IMR-90 (cell line): ENCODE measurements at regions not wholly inside any gene's neighbourhood (a gene's known extent, or its start where the extent isn't known, plus 50 kb on each side); places are given as distances from the start of the nearest gene placed in this dataset.

Source experiments
- ATAC-seq: fragments of 200-7000 bp; cut with Tn5 transposase; 2 replicates; pipeline ENCODE4 v1.9.1; 2020; ENCODE audit warnings: low read depth, mild to moderate bottlenecking, moderate library complexity
- BruUV-seq: library from RNA; stranded (reverse); fragments of 400-500 nt; replicated peaks from 2 replicates; lab custom pipeline; 2021; lab: Mats Ljungman, UMichigan
- CTCF ChIA-PET: fragments of 300-600 bp; formaldehyde crosslinking; extraction: SDS; loops from one replicate; lab custom pipeline; 2021; ENCODE audit warnings: antibody characterized with exemption; lab: Yijun Ruan, JAX
- POLR2A ChIA-PET: fragments of 300-600 bp; sonication (Branson Sonifier 250); formaldehyde crosslinking; loops from one replicate; lab custom pipeline; 2022; ENCODE audit warnings: antibody characterized with exemption; ENCODE audit not compliant: unreplicated experiment; lab: Charles Lee
- DNase-seq: peaks from one replicate; pipeline ENCODE4 v3.0.0; 2013
- H2AFZ ChIP-seq: replicated peaks from 2 replicates; pipeline ENCODE3; 2013; ENCODE audit warnings: low read length, mild to moderate bottlenecking; ENCODE audit not compliant: poor library complexity
- H2AK5ac ChIP-seq: 2 replicates; pipeline ENCODE4 v1.6.1; 2013; ENCODE audit warnings: low read depth, low read length, inconsistent platforms
- H2AK9ac ChIP-seq: replicated peaks from 2 replicates; pipeline ENCODE3; 2013; ENCODE audit warnings: mild to moderate bottlenecking, low read depth, low read length, moderate library complexity; ENCODE audit not compliant: poor library complexity
- H2BK120ac ChIP-seq: 2 replicates; pipeline ENCODE4 v1.6.1; 2013; ENCODE audit warnings: low read depth, low read length, inconsistent platforms
- H2BK15ac ChIP-seq: 3 replicates; pipeline ENCODE4 v1.6.1; 2013; ENCODE audit warnings: low read depth, low read length, inconsistent platforms
- H2BK20ac ChIP-seq: 2 replicates; pipeline ENCODE4 v1.6.1; 2013; ENCODE audit warnings: low read depth, mild to moderate bottlenecking, inconsistent platforms, low read length, moderate library complexity
- H2BK5ac ChIP-seq: 2 replicates; pipeline ENCODE4 v1.6.1; 2013; ENCODE audit warnings: mild to moderate bottlenecking, low read depth, low read length, inconsistent platforms; ENCODE audit not compliant: poor library complexity, severe bottlenecking
- H3K14ac ChIP-seq: replicated peaks from 2 replicates; pipeline ENCODE4 v1.6.1; 2013; ENCODE audit warnings: low read depth, low read length, inconsistent platforms
- H3K18ac ChIP-seq: 2 replicates; pipeline ENCODE4 v1.6.1; 2013; ENCODE audit warnings: low read depth, low read length, control low read depth
- H3K23ac ChIP-seq: 2 replicates; pipeline ENCODE4 v1.6.1; 2013; ENCODE audit warnings: low read depth, low read length, inconsistent platforms
- H3K27ac ChIP-seq: 2 replicates; pipeline ENCODE4 v1.5.1; 2013; ENCODE audit warnings: mild to moderate bottlenecking, control low read depth, low read length; ENCODE audit not compliant: insufficient read depth
- H3K27me3 ChIP-seq: 2 replicates; pipeline ENCODE4 v1.6.1; 2013; ENCODE audit warnings: low read length; ENCODE audit not compliant: control insufficient read depth, insufficient read depth
- H3K36me3 ChIP-seq: 2 replicates; pipeline ENCODE4 v1.6.1; 2013; ENCODE audit warnings: low read length, mixed read lengths; ENCODE audit not compliant: control insufficient read depth, insufficient read depth
- H3K4ac ChIP-seq: 2 replicates; pipeline ENCODE4 v1.6.1; 2013; ENCODE audit warnings: low read depth, low read length, inconsistent platforms
- H3K4me1 ChIP-seq: 2 replicates; pipeline ENCODE4 v1.6.1; 2013; ENCODE audit warnings: low read length, mixed read lengths; ENCODE audit not compliant: control insufficient read depth, insufficient read depth
- H3K4me2 ChIP-seq: 2 replicates; pipeline ENCODE4 v1.6.1; 2013; ENCODE audit warnings: low read depth, mild to moderate bottlenecking, control low read depth, low read length, moderate library complexity
- H3K4me3 ChIP-seq: 2 replicates; pipeline ENCODE4 v1.5.1; 2013; ENCODE audit warnings: low read depth, mild to moderate bottlenecking, control low read depth, low read length, moderate library complexity; ENCODE audit not compliant: insufficient read depth
- H3K56ac ChIP-seq: 2 replicates; pipeline ENCODE4 v1.6.1; 2013; ENCODE audit warnings: low read length, inconsistent platforms; ENCODE audit not compliant: insufficient read depth; ENCODE audit errors: extremely low read depth
- H3K79me1 ChIP-seq, 2 experiments: 2 replicates each; pipeline ENCODE4 v1.6.1; 2013; ENCODE audit warnings: low read length in 2 of 2, inconsistent platforms in 1 of 2, low read depth in 1 of 2
- H3K9ac ChIP-seq: 2 replicates; pipeline ENCODE4 v1.6.1; 2013; ENCODE audit warnings: low read depth, low read length, control low read depth
- H3K9me1 ChIP-seq: 2 replicates; pipeline ENCODE4 v1.6.1; 2013; ENCODE audit warnings: low read length, inconsistent platforms; ENCODE audit not compliant: insufficient read depth
- H3K9me3 ChIP-seq: 2 replicates; pipeline ENCODE4 v1.6.1; 2013; ENCODE audit warnings: low read length; ENCODE audit not compliant: control insufficient read depth, insufficient read depth
- H4K20me1 ChIP-seq: 2 replicates; pipeline ENCODE4 v1.6.1; 2013; ENCODE audit warnings: low read length, inconsistent platforms; ENCODE audit not compliant: insufficient read depth
- H4K5ac ChIP-seq: 2 replicates; pipeline ENCODE4 v1.6.1; 2013; ENCODE audit warnings: mild to moderate bottlenecking, low read depth, low read length, control low read depth
- H4K8ac ChIP-seq, 2 experiments: 2 replicates each; pipeline ENCODE4 v1.6.1; 2013; ENCODE audit warnings: low read depth in 2 of 2, low read length in 2 of 2, control low read depth in 1 of 2, inconsistent platforms in 1 of 2
- H4K91ac ChIP-seq: 2 replicates; pipeline ENCODE4 v1.6.1; 2013; ENCODE audit warnings: low read depth, low read length, inconsistent platforms; ENCODE audit not compliant: insufficient read depth
- CEBPB ChIP-seq: IDR thresholded peaks from 2 replicates; pipeline ENCODE4 v1.6.1; 2012; ENCODE audit warnings: low read depth, low read length, improper control_type of control experiment
- CHD1 ChIP-seq: IDR thresholded peaks from 2 replicates; pipeline ENCODE4 v1.6.1; 2012; ENCODE audit warnings: low read depth, low read length, improper control_type of control experiment
- FOS ChIP-seq: fragments of 150-350 bp; IDR thresholded peaks from 2 replicates; pipeline ENCODE4 v1.6.1; 2016; ENCODE audit warnings: low read depth, low read length
- MAFK ChIP-seq: IDR thresholded peaks from 2 replicates; pipeline ENCODE4 v1.6.1; 2012; ENCODE audit warnings: low read depth, low read length, improper control_type of control experiment
- MAZ ChIP-seq: IDR thresholded peaks from 2 replicates; pipeline ENCODE4 v1.6.1; 2012; ENCODE audit warnings: low read depth, mild to moderate bottlenecking, low read length, improper control_type of control experiment, moderate library complexity, borderline replicate concordance
- MXI1 ChIP-seq: IDR thresholded peaks from 2 replicates; pipeline ENCODE4 v1.6.1; 2012; ENCODE audit warnings: low read depth, mild to moderate bottlenecking, low read length, moderate library complexity, borderline replicate concordance
- NFE2L2 ChIP-seq: fragments of 150-350 bp; IDR thresholded peaks from 2 replicates; pipeline ENCODE4 v1.6.1; 2016; ENCODE audit warnings: low read depth, mild to moderate bottlenecking, low read length
- POLR2A ChIP-seq: IDR thresholded peaks from 2 replicates; pipeline ENCODE4 v1.6.1; 2012; ENCODE audit warnings: mild to moderate bottlenecking, low read depth, low read length
- RAD21 ChIP-seq: IDR thresholded peaks from 2 replicates; pipeline ENCODE4 v1.6.1; 2012; ENCODE audit warnings: low read length, improper control_type of control experiment
- RFX5 ChIP-seq: IDR thresholded peaks from 2 replicates; pipeline ENCODE4 v1.8.0; 2012; ENCODE audit warnings: low read depth, mild to moderate bottlenecking, low read length, moderate library complexity
- SMC3 ChIP-seq: fragments of 150-350 bp; IDR thresholded peaks from 2 replicates; pipeline ENCODE4 v1.6.1; 2016; ENCODE audit warnings: low read depth, mild to moderate bottlenecking, antibody characterized with exemption, low read length, moderate library complexity
- WGBS, 2 experiments: methylation state at CpG; one replicate each; pipeline versions ENCODE4 v1.1.5 to v1.1.7; 2013; ENCODE audit warnings: missing lambda C conversion rate in 2 of 2; ENCODE audit not compliant: insufficient read length in 1 of 2; ENCODE audit errors: extremely low coverage in 2 of 2; 5-methylcytosine and 5-hydroxymethylcytosine counted together
- dilution Hi-C: fragments of 300-500 bp; cut with HindIII; formaldehyde crosslinking; loops from one replicate; pipeline ENCODE4 v1.14.3; 2018; ENCODE audit warnings: low sequenced_read_pairs; ENCODE audit not compliant: unreplicated experiment
- in situ Hi-C: fragments of 300-500 bp; cut with MboI; formaldehyde crosslinking; loops from 3 replicates; pipeline ENCODE4 v1.14.3; 2019; ENCODE audit warnings: low sequenced_read_pairs, inconsistent platforms, mixed read lengths
- intact Hi-C: fragments of 100-400 bp; cut with micrococcal nuclease; formaldehyde crosslinking; loops from 2 replicates; pipeline ENCODE4 v1.10.0; 2022
- TF ChIP-seq, protein P1 (sequence below): fragments of 150-350 bp; IDR thresholded peaks from 2 replicates; pipeline ENCODE4 v1.6.1; 2017; ENCODE audit warnings: mild to moderate bottlenecking, antibody characterized with exemption, low read length, low read depth
- TF ChIP-seq, protein P2 (sequence below): fragments of 150-350 bp; IDR thresholded peaks from 2 replicates; pipeline ENCODE4 v1.6.1; 2016; ENCODE audit warnings: low read depth, mild to moderate bottlenecking, low read length, moderate library complexity, borderline replicate concordance
- TF ChIP-seq, protein P3 (sequence below): conservative IDR thresholded peaks from 2 replicates; pipeline ENCODE4 v1.5.1; 2012; ENCODE audit warnings: mild to moderate bottlenecking, low read depth, low read length, improper control_type of control experiment

DNA sequence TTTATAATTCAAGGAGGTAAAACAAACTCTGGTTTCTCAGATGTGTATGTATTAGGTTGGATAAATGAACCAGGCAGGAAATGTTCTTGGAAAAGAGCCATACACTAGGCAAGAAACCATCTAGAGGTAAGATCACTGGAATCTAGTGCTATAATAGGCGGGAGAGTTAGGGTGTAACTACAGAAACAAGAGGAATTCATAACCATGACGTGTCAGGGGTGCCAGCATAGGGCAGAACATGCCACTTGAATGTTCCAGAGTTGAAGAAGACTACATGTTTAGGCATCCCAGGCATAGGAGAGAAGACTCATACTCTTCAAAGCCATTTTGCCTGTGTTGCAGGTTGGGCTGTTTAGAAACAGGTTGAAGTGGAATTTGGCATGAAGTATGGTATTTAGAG is 198.7 kb downstream of the CCNG2 start:
- CTCF ChIA-PET = no interaction called here

More for the DNA sequence above, 198.7 kb downstream of the CCNG2 start:
- no peak overlapping the region for H2AK9ac ChIP-seq
- no TSS peak for BruUV-seq
- H2BK20ac ChIP-seq = no peak overlapping the region
- no peak overlapping the region for H2AK5ac ChIP-seq
- no peaks in the 10 kb centered on the region for H3K36me3 ChIP-seq
- POLR2A ChIA-PET = no interaction called here
- H2AFZ ChIP-seq = no peak overlapping the region
- in situ Hi-C loops (no loop called here), dilution Hi-C loops (no loop called here), intact Hi-C loops (no loop called here)
- no peak overlapping the region for H4K8ac ChIP-seq
- no peak overlapping the region for H3K4me2 ChIP-seq
- H3K23ac ChIP-seq = no peak overlapping the region
- H3K4ac ChIP-seq = no peak overlapping the region
- no peaks in the 10 kb centered on the region for H3K9me1 ChIP-seq
- H3K27me3 ChIP-seq = peaks cover 3% of the 10 kb centered on the region
- TF ChIP-seq RAD21 (no peak), POLR2A (no peak), MAZ (no peak), MAFK (no peak), CHD1 (no peak), FOS (no peak), CEBPB (no peak), MXI1 (no peak), SMC3 (no peak), RFX5 (no peak), NFE2L2 (no peak)
- TF ChIP-seq, protein P1, sequence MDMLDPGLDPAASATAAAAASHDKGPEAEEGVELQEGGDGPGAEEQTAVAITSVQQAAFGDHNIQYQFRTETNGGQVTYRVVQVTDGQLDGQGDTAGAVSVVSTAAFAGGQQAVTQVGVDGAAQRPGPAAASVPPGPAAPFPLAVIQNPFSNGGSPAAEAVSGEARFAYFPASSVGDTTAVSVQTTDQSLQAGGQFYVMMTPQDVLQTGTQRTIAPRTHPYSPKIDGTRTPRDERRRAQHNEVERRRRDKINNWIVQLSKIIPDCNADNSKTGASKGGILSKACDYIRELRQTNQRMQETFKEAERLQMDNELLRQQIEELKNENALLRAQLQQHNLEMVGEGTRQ = no peak
- TF ChIP-seq, protein P2, sequence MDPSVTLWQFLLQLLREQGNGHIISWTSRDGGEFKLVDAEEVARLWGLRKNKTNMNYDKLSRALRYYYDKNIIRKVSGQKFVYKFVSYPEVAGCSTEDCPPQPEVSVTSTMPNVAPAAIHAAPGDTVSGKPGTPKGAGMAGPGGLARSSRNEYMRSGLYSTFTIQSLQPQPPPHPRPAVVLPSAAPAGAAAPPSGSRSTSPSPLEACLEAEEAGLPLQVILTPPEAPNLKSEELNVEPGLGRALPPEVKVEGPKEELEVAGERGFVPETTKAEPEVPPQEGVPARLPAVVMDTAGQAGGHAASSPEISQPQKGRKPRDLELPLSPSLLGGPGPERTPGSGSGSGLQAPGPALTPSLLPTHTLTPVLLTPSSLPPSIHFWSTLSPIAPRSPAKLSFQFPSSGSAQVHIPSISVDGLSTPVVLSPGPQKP = no peak
- TF ChIP-seq, protein P3, sequence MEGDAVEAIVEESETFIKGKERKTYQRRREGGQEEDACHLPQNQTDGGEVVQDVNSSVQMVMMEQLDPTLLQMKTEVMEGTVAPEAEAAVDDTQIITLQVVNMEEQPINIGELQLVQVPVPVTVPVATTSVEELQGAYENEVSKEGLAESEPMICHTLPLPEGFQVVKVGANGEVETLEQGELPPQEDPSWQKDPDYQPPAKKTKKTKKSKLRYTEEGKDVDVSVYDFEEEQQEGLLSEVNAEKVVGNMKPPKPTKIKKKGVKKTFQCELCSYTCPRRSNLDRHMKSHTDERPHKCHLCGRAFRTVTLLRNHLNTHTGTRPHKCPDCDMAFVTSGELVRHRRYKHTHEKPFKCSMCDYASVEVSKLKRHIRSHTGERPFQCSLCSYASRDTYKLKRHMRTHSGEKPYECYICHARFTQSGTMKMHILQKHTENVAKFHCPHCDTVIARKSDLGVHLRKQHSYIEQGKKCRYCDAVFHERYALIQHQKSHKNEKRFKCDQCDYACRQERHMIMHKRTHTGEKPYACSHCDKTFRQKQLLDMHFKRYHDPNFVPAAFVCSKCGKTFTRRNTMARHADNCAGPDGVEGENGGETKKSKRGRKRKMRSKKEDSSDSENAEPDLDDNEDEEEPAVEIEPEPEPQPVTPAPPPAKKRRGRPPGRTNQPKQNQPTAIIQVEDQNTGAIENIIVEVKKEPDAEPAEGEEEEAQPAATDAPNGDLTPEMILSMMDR = no peak
- H3K27ac ChIP-seq = no peak overlapping the region
- ATAC-seq (no peak), DNase-seq (no peak)
- no peaks in the 10 kb centered on the region for H3K79me1 ChIP-seq
- H3K4me3 ChIP-seq = no peak overlapping the region
- no peaks in the 10 kb centered on the region for H3K9me3 ChIP-seq
- no peak overlapping the region for H4K5ac ChIP-seq
- no peak overlapping the region for H3K9ac ChIP-seq
- no peak overlapping the region for H3K56ac ChIP-seq
- H2BK15ac ChIP-seq = no peak overlapping the region
- no peaks in the 10 kb centered on the region for H4K20me1 ChIP-seq
- H2BK5ac ChIP-seq = no peak overlapping the region
- H2BK120ac ChIP-seq = no peak overlapping the region
- H3K18ac ChIP-seq = no peak overlapping the region
- no peaks in the 10 kb centered on the region for H3K4me1 ChIP-seq
- no peak overlapping the region for H3K14ac ChIP-seq
- no peak overlapping the region for H4K91ac ChIP-seq
- 40% methylated on average over 2 of the region's 2 CpGs; no CpG with 5 or more reads in 1 of the 2 experiments for WGBS, 2 experiments
